Gastrocnemius medialis (tissue), 4 donors: ENCODE measurements at regions not wholly inside any gene's neighbourhood (a gene's known extent, or its start where the extent isn't known, plus 50 kb on each side); places are given as distances from the start of the nearest gene placed in this dataset.

Experiments used
- CTCF ChIP-seq, 5 experiments: fragments of 450-650 bp in 3 of 5; fragments of 200-600 bp in 2 of 5; sonication (generic) in 2 of 5; IDR thresholded peaks in 4 of 5; conservative IDR thresholded peaks in 1 of 5; 1 replicate in 4 of 5; 2 replicates in 1 of 5; pipeline ENCODE4 v1.5.1; 2016 to 2019; ENCODE audit warnings: antibody characterized with exemption in 5 of 5, mild to moderate bottlenecking in 3 of 5, moderate library complexity in 3 of 5
- POLR2A ChIP-seq, 2 donors: fragments of 450-650 bp; IDR thresholded peaks; one replicate each; pipeline ENCODE4 v1.6.1; 2017; ENCODE audit warnings: antibody characterized with exemption in 2 of 2, mild to moderate bottlenecking in 2 of 2, moderate library complexity in 2 of 2

- TF ChIP-seq CTCF (IDR thresholded peaks at IDR 0.05 in 4 of 5, conservative IDR thresholded peaks at IDR 0.05 in 1 of 5): no peak
- TF ChIP-seq POLR2A (IDR thresholded peaks at IDR 0.05): no peak
Observed at GRCh38 chr2:117639401-117639800, 175.1 kb upstream of the DDX18 start.
